HG02973 (cell line): ENCODE measurements at regions not wholly inside any gene's neighbourhood (a gene's known extent, or its start where the extent isn't known, plus 50 kb on each side); places are given as distances from the start of the nearest gene placed in this dataset.

Experiments used
- ATAC-seq: cut with Tn5 transposase; IDR thresholded peaks from one replicate; pipeline ENCODE4 v1.9.1; 2021; ENCODE audit warnings: moderate library complexity; ENCODE audit not compliant: unreplicated experiment

GRCh38 chr9:1907465-1907864 is 107.7 kb upstream of the SMARCA2 start:
- no peak for ATAC-seq

DNA sequence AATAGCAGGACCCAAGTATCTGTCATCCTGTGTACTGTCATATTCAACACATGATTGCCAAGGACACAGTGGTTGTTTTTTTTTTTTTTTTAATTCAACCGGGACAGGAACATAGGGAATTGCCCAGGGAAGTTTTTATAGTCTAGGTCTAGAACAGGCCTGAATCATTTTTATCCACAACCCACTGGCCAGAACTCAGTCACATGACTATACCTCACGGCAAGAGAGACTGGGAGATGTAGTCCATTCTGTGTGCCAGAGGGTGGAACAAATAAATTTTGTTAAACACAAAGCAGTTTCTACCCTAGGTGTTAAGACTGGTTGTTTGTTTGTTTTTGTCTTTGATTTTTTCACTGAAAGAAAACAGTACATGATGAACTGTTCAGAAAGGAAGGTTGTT is 105.8 kb upstream of the SMARCA2 start:
- ATAC-seq = no peak

- no peak for ATAC-seq
Measured at GRCh38 chr9:1910269-1910811, 104.8 kb upstream of the SMARCA2 start.

- no peak for ATAC-seq
Measured at GRCh38 chr9:1913631-1914330, 101.4 kb upstream of the SMARCA2 start.

DNA sequence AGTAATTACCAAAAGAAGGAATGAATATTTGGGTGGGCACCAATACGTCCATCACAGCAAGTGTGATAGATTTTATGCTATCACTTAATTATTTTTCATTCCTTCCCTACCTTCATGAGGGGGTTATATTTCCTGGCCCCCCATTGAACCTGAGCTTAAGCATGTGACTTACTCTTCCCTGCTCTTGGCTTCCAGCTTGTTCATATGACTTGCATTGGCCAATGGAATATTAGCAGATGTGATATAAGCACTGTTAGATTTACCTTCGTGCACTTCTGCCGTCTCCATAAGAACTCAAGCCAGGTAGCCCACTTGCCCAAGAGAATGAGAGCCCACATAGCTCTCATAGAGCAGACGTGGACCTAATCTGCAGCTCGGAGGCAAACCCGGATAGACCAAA is 99.1 kb upstream of the SMARCA2 start:
- no peak for ATAC-seq

DNA sequence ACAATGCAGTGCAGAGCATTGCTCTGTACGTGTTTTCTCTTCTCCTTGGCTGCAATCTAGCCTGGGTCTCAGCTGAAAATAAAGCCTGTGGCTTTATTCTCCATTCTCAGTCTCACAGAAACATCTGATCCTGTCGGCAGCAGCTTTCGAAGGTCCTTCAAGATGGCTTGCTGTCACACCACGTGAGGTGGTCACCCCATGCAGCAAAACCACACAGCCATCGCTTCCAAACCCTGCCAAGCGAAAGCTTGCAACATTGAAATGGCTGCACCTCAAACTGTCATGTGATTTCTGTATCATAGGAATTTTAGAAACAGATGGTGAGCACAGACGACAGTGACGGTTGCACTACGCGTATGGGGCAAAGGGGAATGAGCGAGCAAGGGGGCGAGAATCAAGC is 98.5 kb upstream of the SMARCA2 start:
- no peak for ATAC-seq

- no peak for ATAC-seq
Measured at GRCh38 chr9:1917396-1917935, 97.7 kb upstream of the SMARCA2 start.

DNA sequence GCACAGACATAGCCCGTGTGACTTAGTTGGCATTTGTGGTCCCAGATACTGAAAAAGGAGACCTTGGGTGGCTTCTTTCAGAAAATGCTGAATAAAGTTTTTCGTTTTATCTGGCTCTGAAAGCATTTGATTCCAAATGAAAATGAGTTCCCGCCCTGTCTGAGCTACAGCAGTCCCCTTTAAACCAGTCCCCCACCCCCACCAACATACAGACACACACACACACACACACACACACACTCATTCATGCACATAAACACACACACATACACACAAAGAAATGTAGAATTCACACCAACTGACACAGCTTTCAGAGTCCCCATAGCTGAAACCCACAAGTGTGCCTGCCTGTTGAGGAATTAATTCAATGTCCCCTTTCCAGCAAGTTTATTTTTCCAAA is 97.0 kb upstream of the SMARCA2 start:
- no peak for ATAC-seq

DNA sequence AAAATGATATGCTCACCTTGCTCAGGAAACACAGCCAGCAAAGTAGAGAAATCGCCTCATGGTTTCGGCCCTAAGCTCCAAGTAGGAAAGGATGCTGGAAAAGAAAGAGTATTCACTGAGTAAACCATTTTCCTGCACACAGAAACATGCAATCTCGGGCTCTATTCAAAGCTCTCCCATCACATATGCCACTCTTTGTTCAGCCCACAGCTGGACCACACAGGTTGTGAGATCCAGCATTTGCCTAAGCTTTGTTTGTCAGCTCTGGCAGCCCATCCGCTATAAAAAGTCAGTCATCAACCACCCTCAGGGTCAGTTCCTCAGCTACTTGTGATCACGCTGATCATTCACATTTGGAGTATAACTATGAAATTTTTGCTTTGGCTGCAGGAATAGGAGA is 96.5 kb upstream of the SMARCA2 start:
- ATAC-seq = no peak

- no peak for ATAC-seq
Measured at GRCh38 chr9:1919229-1919628, 95.9 kb upstream of the SMARCA2 start.

DNA sequence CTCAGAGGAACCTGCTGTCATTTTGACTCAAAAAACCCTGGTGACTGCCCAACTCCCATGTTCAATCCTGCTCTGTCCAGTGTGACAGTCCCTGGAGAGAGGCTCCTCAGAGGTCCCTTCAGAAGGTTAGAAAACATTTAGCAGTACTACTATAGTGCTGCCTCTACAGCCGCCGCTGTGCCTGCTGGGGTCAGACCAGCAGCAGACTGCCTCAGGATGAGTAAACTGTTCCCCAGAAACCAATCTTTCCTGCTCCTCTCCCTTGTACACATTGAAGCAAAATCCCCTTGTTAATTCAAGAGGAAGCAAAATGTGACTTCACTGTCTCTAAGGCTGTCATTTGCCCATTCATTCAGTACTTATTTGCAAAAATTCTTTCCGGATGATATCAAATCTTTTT is 94.8 kb upstream of the SMARCA2 start:
- ATAC-seq = no peak

DNA sequence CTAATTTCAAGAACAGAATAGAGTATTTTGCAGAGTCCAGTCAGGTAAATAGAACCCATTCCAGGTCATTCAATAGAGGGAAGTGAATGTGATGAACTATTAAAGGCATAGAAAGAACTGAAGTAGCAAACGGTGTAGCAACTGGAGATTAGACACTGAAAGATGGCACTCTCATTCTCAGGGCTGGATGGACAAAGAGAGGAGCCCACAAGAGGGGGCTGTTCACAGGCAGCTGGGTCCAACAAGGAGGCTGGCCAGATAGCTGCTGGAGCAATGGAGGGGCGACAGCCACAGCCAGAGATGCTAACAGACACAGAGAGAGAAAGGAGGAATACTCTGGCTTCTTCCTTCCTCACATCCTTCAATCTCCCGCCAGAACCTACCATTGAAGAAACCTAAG is 93.1 kb upstream of the SMARCA2 start:
- no peak for ATAC-seq

DNA sequence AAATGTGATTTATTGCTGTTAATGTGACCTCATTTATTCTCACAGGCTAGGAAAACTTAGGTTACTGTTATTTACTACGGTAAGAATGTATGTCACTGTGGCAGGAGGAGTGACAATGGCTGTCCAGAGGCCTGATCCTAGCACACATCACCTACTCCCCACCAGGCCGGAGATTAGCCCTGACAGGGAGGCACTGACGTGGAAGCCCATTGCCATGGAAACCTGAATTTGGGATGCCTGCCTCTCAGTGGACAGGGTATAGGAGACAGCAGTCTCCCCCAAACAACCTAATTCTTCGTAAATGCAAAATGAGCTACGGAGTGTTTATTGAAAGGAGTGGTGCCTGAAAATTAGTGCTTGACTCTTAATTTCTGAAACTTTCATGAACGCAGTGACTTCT is 87.6 kb upstream of the SMARCA2 start:
- ATAC-seq = no peak

DNA sequence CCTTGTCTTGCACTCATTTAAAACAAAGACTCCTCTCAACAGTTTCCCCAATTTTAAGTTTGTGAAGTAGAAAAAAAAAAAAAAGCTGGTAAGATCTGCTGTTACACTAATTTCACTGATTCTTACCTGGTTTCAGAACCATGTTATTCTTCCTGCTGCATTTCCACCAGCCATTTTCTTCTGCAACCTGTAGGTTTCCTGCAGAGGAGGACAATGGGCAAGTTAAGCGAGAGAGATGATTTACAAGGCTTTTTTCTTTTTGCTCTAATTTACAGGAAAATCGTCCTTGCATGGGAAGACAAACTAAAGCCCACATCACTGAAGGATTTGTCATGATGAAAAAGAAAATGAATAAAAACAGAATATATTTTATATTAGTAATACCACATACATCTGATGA is 86.0 kb upstream of the SMARCA2 start:
- ATAC-seq = no peak

- peak; percentile 48 for ATAC-seq
Measured at GRCh38 chr9:1929722-1930244, 85.4 kb upstream of the SMARCA2 start.

DNA sequence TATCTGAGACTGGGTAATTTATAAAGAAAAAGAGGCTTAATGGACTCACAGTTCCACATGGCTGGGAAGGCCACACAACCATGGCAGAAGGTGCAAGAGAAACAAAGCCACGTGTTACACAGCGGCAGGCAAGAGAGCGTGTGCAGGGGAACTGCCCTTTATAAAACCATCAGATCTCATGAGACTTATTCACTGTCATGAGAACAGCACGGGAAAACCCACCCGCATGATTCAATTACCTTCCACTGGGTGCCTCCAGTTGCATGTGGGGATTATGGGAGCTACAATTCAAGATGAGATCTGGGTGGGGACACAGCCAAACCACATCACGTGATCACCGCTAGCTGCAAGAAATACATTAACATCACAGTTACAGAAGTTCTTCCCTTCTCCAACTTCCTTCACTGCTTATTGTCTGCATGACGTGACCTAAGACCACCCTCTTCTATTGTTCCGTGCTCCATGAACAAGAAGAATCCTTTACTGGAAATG is 84.9 kb upstream of the SMARCA2 start:
- ATAC-seq = peak; percentile 48

DNA sequence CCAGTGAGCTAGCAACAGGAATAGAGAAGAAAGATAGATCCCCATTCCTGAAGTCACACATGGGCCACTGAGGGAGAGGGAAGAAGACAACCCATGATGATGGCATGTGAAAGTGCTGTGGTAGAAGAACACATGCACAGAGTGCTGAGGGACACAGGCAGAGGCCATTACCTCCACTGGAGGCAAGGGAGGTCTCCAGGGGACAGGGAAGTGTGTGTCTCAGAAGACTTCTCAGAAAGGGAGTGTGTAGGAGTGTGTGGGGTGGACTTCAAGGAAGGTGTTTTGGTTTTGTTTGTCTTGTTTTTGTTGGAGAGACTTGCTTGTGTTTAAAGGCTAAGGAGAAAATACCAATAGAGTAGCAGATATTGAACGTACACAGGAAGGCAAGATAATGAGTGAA is 77.0 kb upstream of the SMARCA2 start:
- ATAC-seq = peak; percentile 17

GRCh38 chr9:1938675-1939170 is 76.4 kb upstream of the SMARCA2 start:
- peak; percentile 69 for ATAC-seq

DNA sequence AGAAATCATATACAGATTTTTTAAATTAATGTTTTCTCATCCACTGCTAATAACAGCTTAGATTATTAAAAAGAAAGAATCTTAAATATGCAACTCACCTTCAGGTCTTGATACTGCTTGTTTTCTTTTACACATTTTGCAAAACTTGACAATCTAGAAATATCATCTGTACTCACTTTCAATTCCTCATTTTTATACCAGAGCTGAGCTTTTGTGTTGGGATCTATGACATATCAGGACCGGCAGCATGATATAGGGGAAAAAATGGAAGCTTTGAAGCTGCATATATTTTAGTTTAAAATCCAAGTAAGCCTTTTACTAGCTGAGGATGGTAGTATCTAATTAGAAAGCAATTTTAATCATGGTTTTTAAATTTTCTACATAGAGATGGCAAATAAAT is 75.7 kb upstream of the SMARCA2 start:
- no peak for ATAC-seq

DNA sequence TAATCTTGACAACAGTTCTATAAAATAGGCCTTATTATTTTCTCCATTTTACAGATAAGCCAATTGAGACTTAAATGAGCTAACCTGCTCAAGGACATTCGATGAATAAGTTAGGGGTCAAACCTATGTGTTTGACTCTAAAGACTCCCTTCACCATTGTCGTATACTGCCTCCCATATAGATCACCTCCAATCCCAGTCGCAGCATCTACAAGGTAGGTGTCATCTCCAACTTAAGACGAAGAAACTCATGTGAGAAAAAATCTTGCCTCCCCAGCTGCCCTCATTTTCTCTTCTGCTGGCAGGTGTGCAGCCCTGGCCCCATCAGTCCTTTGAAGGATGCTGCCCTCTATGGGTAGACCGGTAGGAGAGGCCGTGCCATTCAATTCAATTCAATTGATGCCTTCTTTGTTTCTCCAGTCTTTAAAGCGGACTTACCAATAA is 75.2 kb upstream of the SMARCA2 start:
- ATAC-seq = peak; percentile 77

- no peak for ATAC-seq
Measured at GRCh38 chr9:1941989-1942388, 73.2 kb upstream of the SMARCA2 start.
